GM23248 (cell line): ENCODE measurements at regions not wholly inside any gene's neighbourhood (a gene's known extent, or its start where the extent isn't known, plus 50 kb on each side); places are given as distances from the start of the nearest gene placed in this dataset.

Experiments
- DNase-seq: peaks from one replicate; pipeline ENCODE4 v3.0.0-alpha.2; 2015
- H2AFZ ChIP-seq: fragments of 200-600 bp; sonication (generic); 2 replicates; pipeline ENCODE4 v1.6.1; 2016; ENCODE audit warnings: antibody characterized with exemption
- H3F3A ChIP-seq: fragments of 200-600 bp; sonication (generic); 2 replicates; pipeline ENCODE4 v1.6.1; 2016; ENCODE audit warnings: mild to moderate bottlenecking, antibody characterized with exemption, mixed run types; ENCODE audit not compliant: insufficient read depth
- H3K27ac ChIP-seq: fragments of 200-600 bp; sonication (generic); 2 replicates; pipeline ENCODE4 v1.5.1; 2016; ENCODE audit warnings: mild to moderate bottlenecking
- H3K27me3 ChIP-seq: fragments of 200-600 bp; sonication (generic); replicated peaks from 2 replicates; pipeline ENCODE4 v1.6.1; 2016; ENCODE audit warnings: mild to moderate bottlenecking; ENCODE audit not compliant: insufficient read depth
- H3K36me3 ChIP-seq: fragments of 200-600 bp; sonication (generic); 2 replicates; pipeline ENCODE4 v1.6.1; 2016; ENCODE audit warnings: low read depth, mild to moderate bottlenecking
- H3K4me1 ChIP-seq: fragments of 200-600 bp; sonication (generic); 2 replicates; pipeline ENCODE4 v1.6.1; 2016; ENCODE audit warnings: mild to moderate bottlenecking; ENCODE audit not compliant: insufficient read depth
- H3K4me2 ChIP-seq: fragments of 200-600 bp; sonication (generic); one replicate; pipeline ENCODE4 v1.6.1; 2016; ENCODE audit warnings: mild to moderate bottlenecking; ENCODE audit not compliant: unreplicated experiment
- H3K4me3 ChIP-seq: fragments of 200-600 bp; sonication (generic); 2 replicates; pipeline ENCODE4 v1.5.1; 2016; ENCODE audit warnings: mild to moderate bottlenecking
- H3K79me2 ChIP-seq: fragments of 200-600 bp; sonication (generic); 2 replicates; pipeline ENCODE4 v1.6.1; 2016; ENCODE audit warnings: mild to moderate bottlenecking; ENCODE audit not compliant: insufficient read depth
- H3K9ac ChIP-seq: fragments of 200-600 bp; sonication (generic); 2 replicates; pipeline ENCODE4 v1.6.1; 2016; ENCODE audit warnings: mild to moderate bottlenecking
- H3K9me2 ChIP-seq: fragments of 200-600 bp; sonication (generic); 2 replicates; pipeline ENCODE4 v1.6.1; 2016; ENCODE audit warnings: mixed run types, mild to moderate bottlenecking, moderate library complexity; ENCODE audit not compliant: insufficient read depth
- H3K9me3 ChIP-seq: fragments of 200-600 bp; sonication (generic); one replicate; pipeline ENCODE4 v1.6.1; 2017; ENCODE audit warnings: low read depth
- H4K20me1 ChIP-seq: fragments of 200-600 bp; sonication (generic); 2 replicates; pipeline ENCODE4 v1.6.0; 2016; ENCODE audit not compliant: insufficient read depth
- EZH2 ChIP-seq: fragments of 200-600 bp; sonication (generic); IDR thresholded peaks from 2 replicates; pipeline ENCODE4 v1.6.1; 2018; ENCODE audit warnings: antibody characterized with exemption, mild to moderate bottlenecking; ENCODE audit not compliant: insufficient read depth, poor library complexity, severe bottlenecking
- EZH2phosphoT487 ChIP-seq: fragments of 200-600 bp; sonication (generic); IDR thresholded peaks from 2 replicates; pipeline ENCODE4 v1.6.1; 2018; ENCODE audit warnings: antibody characterized with exemption, moderate library complexity, mild to moderate bottlenecking, low read depth; ENCODE audit not compliant: insufficient read depth
- WGBS, 2 experiments: methylation state at CpG; one replicate each; pipeline ENCODE4 v1.1.6; 2015 to 2017; ENCODE audit warnings: low lambda C conversion rate in 2 of 2, low coverage in 1 of 2; ENCODE audit errors: missing lambda C conversion rate in 2 of 2; 5-methylcytosine and 5-hydroxymethylcytosine counted together
- in situ Hi-C: fragments of 300-500 bp; cut with MboI; formaldehyde crosslinking; loops from 2 replicates; pipeline ENCODE4 v1.15.0; 2020

DNA sequence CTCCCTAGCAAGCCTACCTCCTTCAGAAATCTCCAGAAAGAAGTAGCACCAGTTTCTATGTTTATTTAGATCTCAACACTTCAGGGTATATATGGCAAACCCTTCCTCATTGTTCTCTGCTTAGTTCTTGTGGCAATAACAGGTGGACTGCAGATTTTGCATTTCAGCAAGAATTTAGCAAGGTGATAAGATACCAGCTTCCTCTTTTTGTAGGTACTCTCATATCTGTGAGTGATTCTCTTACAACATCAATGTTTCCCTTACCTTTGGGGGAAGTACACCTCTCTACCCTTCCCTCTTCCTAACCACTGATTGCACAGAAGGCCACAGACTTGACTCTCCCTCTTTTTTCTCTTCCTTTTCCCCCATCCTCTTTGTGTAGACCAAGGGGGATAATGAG is 230.9 kb upstream of the SESN3 start:
- in situ Hi-C loops = no loop called here
- Histone ChIP-seq H3K9ac (no peak overlapping the region), H2AFZ (no peak overlapping the region), H4K20me1 (no peaks in the 10 kb centered on the region), H3K9me2 (no peaks in the 10 kb centered on the region), H3F3A (no peaks in the 10 kb centered on the region), H3K79me2 (no peaks in the 10 kb centered on the region), H3K4me3 (no peak overlapping the region), H3K27ac (no peak overlapping the region), H3K36me3 (no peaks in the 10 kb centered on the region), H3K27me3 (peaks cover 19% of the 10 kb centered on the region; the same call in 1 of the 2 replicates), H3K4me1 (0 out of 2 replicates have a peak, but pooled peaks cover 6% of the 10 kb centered on the region), H3K9me3 (no peaks in the 10 kb centered on the region), H3K4me2 (no peak overlapping the region)
- no peak for DNase-seq
- TF ChIP-seq EZH2phosphoT487 (no peak), EZH2 (no peak)

DNA sequence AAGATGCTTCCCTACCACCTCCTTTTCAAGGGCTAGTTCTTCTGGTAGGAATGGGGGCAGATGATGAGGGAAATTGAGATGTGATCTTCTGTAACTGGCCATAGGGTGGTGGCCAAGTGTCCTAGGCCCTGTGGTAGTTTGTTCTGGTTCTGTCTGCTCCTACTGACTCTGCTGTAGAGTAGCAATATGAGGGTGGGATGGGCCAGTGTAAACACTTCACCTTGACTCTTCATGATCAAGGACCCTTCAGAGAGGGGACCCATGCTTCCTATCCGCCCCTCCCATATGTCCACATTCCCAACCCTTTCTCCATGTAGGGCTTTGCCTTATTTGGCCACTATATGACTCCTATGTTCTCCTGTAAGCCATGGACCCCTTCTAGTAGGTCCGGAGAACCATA is 230.3 kb upstream of the SESN3 start:
- no peak for DNase-seq
- no peak overlapping the region for H3K27ac ChIP-seq
- H3F3A ChIP-seq = no peaks in the 10 kb centered on the region
- H3K79me2 ChIP-seq = no peaks in the 10 kb centered on the region
- no peak overlapping the region for H3K4me2 ChIP-seq
- 0 out of 2 replicates have a peak, but pooled peaks cover 6% of the 10 kb centered on the region for H3K4me1 ChIP-seq
- no peak overlapping the region for H3K9ac ChIP-seq
- H3K9me2 ChIP-seq = no peaks in the 10 kb centered on the region
- in situ Hi-C loops = no loop called here
- TF ChIP-seq EZH2 (no peak), EZH2phosphoT487 (no peak)
- H3K9me3 ChIP-seq = no peaks in the 10 kb centered on the region
- no peak overlapping the region for H3K4me3 ChIP-seq
- H2AFZ ChIP-seq = no peak overlapping the region
- 0 out of 2 replicates have a peak, but pooled peaks cover 14% of the 10 kb centered on the region for H3K27me3 ChIP-seq
- H3K36me3 ChIP-seq = no peaks in the 10 kb centered on the region
- whole genome bisulfite sequencing, 2 experiments = 62 to 66% methylated on average over 2 of the region's 2 CpGs
- no peaks in the 10 kb centered on the region for H4K20me1 ChIP-seq

DNA sequence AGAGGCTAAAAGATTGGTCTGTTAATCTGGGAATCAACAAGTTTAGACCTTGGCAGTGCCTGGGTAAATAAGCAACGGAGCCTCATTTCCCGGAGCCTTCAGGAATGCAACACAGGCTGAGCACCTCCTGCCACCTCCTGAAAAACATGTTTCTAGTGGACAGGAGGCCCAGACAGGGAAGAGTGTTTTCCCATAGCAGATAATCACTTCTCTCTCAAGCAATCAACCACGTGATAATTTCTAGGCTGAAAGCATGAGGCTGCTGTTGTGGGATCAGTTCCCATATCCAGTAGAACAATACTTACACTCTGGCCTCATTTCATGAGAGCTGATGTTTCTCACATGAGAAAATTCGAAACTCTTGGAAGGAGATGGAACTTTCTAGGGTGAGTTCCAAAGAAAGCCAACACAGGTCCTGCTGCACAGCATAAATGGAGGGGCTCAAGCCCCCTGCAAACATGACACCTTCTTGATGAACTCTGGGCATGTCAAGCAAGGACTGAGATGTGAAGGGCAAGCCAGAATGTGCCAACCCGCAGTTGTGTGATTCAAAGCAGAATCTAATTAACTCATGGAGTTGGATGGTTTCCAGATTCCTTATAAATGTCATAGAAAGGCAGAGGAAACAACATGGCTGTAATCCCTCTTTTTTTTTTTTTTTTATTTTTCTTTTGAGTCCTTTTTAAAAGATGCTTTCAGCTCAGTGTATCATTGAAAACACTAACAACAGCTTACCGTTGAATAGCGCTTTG is 228.5 kb upstream of the SESN3 start:
- H3K27me3 ChIP-seq = 0 out of 2 replicates have a peak, but pooled peaks cover under 1% of the 10 kb centered on the region
- no peaks in the 10 kb centered on the region for H3K9me2 ChIP-seq
- H3K9ac ChIP-seq = no peak overlapping the region
- no peaks in the 10 kb centered on the region for H3K79me2 ChIP-seq
- H3K4me3 ChIP-seq = no peak overlapping the region
- no peak overlapping the region for H3K27ac ChIP-seq
- H3K9me3 ChIP-seq = no peaks in the 10 kb centered on the region
- H2AFZ ChIP-seq = 0 out of 2 replicates have a peak overlapping the region, but pooled peaks have one; percentile 23
- H4K20me1 ChIP-seq = no peaks in the 10 kb centered on the region
- 0 out of 2 replicates have a peak, but pooled peaks cover 6% of the 10 kb centered on the region for H3K4me1 ChIP-seq
- TF ChIP-seq EZH2phosphoT487 (no peak), EZH2 (no peak)
- no peak overlapping the region for H3K4me2 ChIP-seq
- no peaks in the 10 kb centered on the region for H3K36me3 ChIP-seq
- no peaks in the 10 kb centered on the region for H3F3A ChIP-seq
- in situ Hi-C loops = no loop called here
- WGBS, 2 experiments = 29 to 33% methylated on average over 7 of the region's 7 CpGs
- DNase-seq = peak; percentile 64

DNA sequence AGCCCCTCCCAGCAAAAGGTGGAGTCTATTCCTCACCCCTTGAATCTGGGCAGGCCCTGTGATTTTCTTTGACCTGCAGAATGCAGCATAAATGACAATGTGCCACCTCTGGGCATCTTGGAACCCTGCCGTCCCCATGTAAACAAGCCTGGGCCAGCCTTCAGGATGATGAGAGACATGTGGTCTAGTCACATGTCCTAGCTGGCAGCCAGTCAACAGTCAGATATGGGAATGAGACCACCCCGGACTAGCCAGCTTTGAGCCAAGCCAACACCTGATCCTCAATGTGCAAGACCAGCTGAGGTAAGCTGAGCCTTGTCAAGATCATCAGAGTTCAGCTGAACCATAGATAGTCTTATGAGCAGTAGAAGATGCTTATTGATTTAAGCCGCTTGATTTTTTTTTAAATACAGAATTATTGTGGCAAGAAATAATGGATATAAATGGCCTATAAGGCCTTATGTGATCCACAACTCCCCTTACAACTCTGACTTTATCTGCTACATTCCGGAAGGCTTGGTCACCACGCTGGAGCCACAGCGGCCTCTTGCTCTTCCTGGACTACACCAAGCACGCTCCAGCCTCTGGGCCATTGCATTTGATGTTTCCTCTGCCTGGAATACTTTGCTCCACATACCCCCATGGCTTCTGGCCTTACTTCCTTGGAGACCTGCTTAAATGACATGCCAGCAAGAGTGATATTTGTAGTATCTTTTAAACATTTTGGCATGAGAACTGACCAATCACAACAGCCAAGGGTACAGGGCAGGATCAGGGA is 225.9 kb upstream of the SESN3 start:
- Histone ChIP-seq H3K9me2 (no peaks in the 10 kb centered on the region), H2AFZ (no peak overlapping the region), H3K4me3 (no peak overlapping the region), H3K9ac (no peak overlapping the region), H3F3A (0 out of 2 replicates have a peak, but pooled peaks cover 9% of the 10 kb centered on the region), H3K27me3 (no peaks in the 10 kb centered on the region), H4K20me1 (no peaks in the 10 kb centered on the region; the same call in 1 of the 2 replicates), H3K36me3 (no peaks in the 10 kb centered on the region), H3K4me2 (no peak overlapping the region), H3K79me2 (no peaks in the 10 kb centered on the region), H3K4me1 (peaks cover 23% of the 10 kb centered on the region), H3K9me3 (no peaks in the 10 kb centered on the region), H3K27ac (no peak overlapping the region)
- TF ChIP-seq EZH2phosphoT487 (no peak), EZH2 (no peak)
- no peak for DNase-seq
- 89 to 93% methylated on average over 7 of the region's 7 CpGs for WGBS, 2 experiments
- in situ Hi-C loops = no loop called here
